Esophagus muscularis mucosa (tissue), 4 donors: ENCODE measurements at regions not wholly inside any gene's neighbourhood (a gene's known extent, or its start where the extent isn't known, plus 50 kb on each side); places are given as distances from the start of the nearest gene placed in this dataset.

ENCODE experiments used
- CTCF ChIP-seq, 3 experiments: fragments of 200-600 bp in 2 of 3; fragments of 450-650 bp in 1 of 3; sonication (generic) in 2 of 3; IDR thresholded peaks; one replicate each; pipeline ENCODE4 v1.5.1; 2017 to 2019; ENCODE audit warnings: antibody characterized with exemption in 3 of 3, mild to moderate bottlenecking in 2 of 3, moderate library complexity in 1 of 3
- EP300 ChIP-seq: sonication (generic); formaldehyde crosslinking; IDR thresholded peaks from one replicate; pipeline ENCODE4 v1.6.1; 2017; ENCODE audit warnings: antibody characterized with exemption
- POLR2A ChIP-seq: fragments of 450-650 bp; IDR thresholded peaks from one replicate; pipeline ENCODE4 v1.6.1; 2017; ENCODE audit warnings: antibody characterized with exemption, moderate library complexity, mild to moderate bottlenecking, low read depth
- POLR2AphosphoS5 ChIP-seq, 2 donors: sonication (generic); formaldehyde crosslinking; IDR thresholded peaks; one replicate each; pipeline ENCODE4 v1.6.1; 2017; ENCODE audit warnings: antibody characterized with exemption in 2 of 2

GRCh38 chr18:70405052-70405451, 116.2 kb downstream of the SOCS6 start:
- TF ChIP-seq CTCF (IDR thresholded peaks at IDR 0.05), result no peak
- no peak for TF ChIP-seq POLR2AphosphoS5 (IDR thresholded peaks at IDR 0.05)
- no peak for TF ChIP-seq EP300
- TF ChIP-seq POLR2A, result no peak
